GM12878 (cell line): ENCODE measurements at regions not wholly inside any gene's neighbourhood (a gene's known extent, or its start where the extent isn't known, plus 50 kb on each side); places are given as distances from the start of the nearest gene placed in this dataset.

Source experiments
- CBX3 ChIP-seq: fragments of 200-600 bp; sonication (generic); IDR thresholded peaks from 2 replicates; pipeline ENCODE4 v1.6.1; 2016; ENCODE audit warnings: low read depth, borderline replicate concordance
- CHD4 ChIP-seq: fragments of 200-600 bp; sonication (generic); IDR thresholded peaks from 2 replicates; pipeline ENCODE4 v1.6.1; 2016; ENCODE audit warnings: mild to moderate bottlenecking
- GABPA ChIP-seq: IDR thresholded peaks from 2 replicates; pipeline ENCODE4 v1.6.1; 2014; ENCODE audit warnings: antibody characterized with exemption, low read depth, mild to moderate bottlenecking, inconsistent platforms
- HDAC2 ChIP-seq: fragments of 200-600 bp; sonication (generic); IDR thresholded peaks from 2 replicates; pipeline ENCODE4 v1.6.1; 2017
- TARDBP ChIP-seq: IDR thresholded peaks from 2 replicates; pipeline ENCODE4 v1.6.1; 2016; ENCODE audit warnings: borderline replicate concordance
- TF ChIP-seq, protein P1 (sequence below): fragments of 450-650 bp; IDR thresholded peaks from 2 replicates; pipeline ENCODE4 v1.6.1; 2017; ENCODE audit warnings: mild to moderate bottlenecking, moderate library complexity
- TF ChIP-seq, protein P2 (sequence below): IDR thresholded peaks from 2 replicates; pipeline ENCODE4 v1.6.1; 2012; ENCODE audit warnings: mild to moderate bottlenecking, low read depth, low read length
- TF ChIP-seq, protein P3 (sequence below): fragments of 450-650 bp; IDR thresholded peaks from 2 replicates; pipeline ENCODE4 v1.6.1; 2017; ENCODE audit warnings: mild to moderate bottlenecking, moderate library complexity

DNA sequence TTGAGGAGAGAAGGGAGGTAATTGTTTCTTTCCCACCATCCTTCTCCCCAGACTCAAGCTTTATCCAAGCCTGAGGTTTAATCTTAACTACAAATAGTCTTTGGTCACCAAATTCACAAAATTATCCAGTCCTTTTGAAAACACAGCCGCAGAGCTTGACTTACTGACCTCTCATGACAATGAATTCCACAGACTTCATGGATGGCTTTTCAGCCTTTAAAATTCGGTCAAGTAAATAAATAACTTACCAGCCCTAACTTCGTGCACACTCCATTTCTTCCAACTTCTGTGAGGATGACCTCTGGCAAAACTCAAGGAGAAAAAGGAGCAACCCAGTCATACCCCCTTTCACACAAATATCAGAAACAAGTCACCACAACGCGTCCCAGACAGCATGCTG lies 137.0 kb upstream of the CDKN3 start:
- TF ChIP-seq CBX3: no peak
- TF ChIP-seq GABPA: no peak
- TF ChIP-seq, protein P1, sequence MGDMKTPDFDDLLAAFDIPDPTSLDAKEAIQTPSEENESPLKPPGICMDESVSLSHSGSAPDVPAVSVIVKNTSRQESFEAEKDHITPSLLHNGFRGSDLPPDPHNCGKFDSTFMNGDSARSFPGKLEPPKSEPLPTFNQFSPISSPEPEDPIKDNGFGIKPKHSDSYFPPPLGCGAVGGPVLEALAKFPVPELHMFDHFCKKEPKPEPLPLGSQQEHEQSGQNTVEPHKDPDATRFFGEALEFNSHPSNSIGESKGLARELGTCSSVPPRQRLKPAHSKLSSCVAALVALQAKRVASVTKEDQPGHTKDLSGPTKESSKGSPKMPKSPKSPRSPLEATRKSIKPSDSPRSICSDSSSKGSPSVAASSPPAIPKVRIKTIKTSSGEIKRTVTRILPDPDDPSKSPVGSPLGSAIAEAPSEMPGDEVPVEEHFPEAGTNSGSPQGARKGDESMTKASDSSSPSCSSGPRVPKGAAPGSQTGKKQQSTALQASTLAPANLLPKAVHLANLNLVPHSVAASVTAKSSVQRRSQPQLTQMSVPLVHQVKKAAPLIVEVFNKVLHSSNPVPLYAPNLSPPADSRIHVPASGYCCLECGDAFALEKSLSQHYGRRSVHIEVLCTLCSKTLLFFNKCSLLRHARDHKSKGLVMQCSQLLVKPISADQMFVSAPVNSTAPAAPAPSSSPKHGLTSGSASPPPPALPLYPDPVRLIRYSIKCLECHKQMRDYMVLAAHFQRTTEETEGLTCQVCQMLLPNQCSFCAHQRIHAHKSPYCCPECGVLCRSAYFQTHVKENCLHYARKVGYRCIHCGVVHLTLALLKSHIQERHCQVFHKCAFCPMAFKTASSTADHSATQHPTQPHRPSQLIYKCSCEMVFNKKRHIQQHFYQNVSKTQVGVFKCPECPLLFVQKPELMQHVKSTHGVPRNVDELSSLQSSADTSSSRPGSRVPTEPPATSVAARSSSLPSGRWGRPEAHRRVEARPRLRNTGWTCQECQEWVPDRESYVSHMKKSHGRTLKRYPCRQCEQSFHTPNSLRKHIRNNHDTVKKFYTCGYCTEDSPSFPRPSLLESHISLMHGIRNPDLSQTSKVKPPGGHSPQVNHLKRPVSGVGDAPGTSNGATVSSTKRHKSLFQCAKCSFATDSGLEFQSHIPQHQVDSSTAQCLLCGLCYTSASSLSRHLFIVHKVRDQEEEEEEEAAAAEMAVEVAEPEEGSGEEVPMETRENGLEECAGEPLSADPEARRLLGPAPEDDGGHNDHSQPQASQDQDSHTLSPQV: no peak
- no peak for TF ChIP-seq TARDBP
- TF ChIP-seq, protein P2, sequence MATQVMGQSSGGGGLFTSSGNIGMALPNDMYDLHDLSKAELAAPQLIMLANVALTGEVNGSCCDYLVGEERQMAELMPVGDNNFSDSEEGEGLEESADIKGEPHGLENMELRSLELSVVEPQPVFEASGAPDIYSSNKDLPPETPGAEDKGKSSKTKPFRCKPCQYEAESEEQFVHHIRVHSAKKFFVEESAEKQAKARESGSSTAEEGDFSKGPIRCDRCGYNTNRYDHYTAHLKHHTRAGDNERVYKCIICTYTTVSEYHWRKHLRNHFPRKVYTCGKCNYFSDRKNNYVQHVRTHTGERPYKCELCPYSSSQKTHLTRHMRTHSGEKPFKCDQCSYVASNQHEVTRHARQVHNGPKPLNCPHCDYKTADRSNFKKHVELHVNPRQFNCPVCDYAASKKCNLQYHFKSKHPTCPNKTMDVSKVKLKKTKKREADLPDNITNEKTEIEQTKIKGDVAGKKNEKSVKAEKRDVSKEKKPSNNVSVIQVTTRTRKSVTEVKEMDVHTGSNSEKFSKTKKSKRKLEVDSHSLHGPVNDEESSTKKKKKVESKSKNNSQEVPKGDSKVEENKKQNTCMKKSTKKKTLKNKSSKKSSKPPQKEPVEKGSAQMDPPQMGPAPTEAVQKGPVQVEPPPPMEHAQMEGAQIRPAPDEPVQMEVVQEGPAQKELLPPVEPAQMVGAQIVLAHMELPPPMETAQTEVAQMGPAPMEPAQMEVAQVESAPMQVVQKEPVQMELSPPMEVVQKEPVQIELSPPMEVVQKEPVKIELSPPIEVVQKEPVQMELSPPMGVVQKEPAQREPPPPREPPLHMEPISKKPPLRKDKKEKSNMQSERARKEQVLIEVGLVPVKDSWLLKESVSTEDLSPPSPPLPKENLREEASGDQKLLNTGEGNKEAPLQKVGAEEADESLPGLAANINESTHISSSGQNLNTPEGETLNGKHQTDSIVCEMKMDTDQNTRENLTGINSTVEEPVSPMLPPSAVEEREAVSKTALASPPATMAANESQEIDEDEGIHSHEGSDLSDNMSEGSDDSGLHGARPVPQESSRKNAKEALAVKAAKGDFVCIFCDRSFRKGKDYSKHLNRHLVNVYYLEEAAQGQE: no peak
- no peak for TF ChIP-seq HDAC2
- TF ChIP-seq CHD4: no peak
- TF ChIP-seq, protein P3, sequence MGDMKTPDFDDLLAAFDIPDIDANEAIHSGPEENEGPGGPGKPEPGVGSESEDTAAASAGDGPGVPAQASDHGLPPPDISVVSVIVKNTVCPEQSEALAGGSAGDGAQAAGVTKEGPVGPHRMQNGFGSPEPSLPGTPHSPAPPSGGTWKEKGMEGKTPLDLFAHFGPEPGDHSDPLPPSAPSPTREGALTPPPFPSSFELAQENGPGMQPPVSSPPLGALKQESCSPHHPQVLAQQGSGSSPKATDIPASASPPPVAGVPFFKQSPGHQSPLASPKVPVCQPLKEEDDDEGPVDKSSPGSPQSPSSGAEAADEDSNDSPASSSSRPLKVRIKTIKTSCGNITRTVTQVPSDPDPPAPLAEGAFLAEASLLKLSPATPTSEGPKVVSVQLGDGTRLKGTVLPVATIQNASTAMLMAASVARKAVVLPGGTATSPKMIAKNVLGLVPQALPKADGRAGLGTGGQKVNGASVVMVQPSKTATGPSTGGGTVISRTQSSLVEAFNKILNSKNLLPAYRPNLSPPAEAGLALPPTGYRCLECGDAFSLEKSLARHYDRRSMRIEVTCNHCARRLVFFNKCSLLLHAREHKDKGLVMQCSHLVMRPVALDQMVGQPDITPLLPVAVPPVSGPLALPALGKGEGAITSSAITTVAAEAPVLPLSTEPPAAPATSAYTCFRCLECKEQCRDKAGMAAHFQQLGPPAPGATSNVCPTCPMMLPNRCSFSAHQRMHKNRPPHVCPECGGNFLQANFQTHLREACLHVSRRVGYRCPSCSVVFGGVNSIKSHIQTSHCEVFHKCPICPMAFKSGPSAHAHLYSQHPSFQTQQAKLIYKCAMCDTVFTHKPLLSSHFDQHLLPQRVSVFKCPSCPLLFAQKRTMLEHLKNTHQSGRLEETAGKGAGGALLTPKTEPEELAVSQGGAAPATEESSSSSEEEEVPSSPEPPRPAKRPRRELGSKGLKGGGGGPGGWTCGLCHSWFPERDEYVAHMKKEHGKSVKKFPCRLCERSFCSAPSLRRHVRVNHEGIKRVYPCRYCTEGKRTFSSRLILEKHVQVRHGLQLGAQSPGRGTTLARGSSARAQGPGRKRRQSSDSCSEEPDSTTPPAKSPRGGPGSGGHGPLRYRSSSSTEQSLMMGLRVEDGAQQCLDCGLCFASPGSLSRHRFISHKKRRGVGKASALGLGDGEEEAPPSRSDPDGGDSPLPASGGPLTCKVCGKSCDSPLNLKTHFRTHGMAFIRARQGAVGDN: no peak
